ENCODE measurements at regions not wholly inside any gene's neighbourhood (a gene's known extent, or its start where the extent isn't known, plus 50 kb on each side); places are given as distances from the start of the nearest gene placed in this dataset.
"Not testable (repeated sequence)": the region's sequence is repeated elsewhere in the genome, so short reads cannot be mapped to it uniquely, and the experiment has no call there.

DNA sequence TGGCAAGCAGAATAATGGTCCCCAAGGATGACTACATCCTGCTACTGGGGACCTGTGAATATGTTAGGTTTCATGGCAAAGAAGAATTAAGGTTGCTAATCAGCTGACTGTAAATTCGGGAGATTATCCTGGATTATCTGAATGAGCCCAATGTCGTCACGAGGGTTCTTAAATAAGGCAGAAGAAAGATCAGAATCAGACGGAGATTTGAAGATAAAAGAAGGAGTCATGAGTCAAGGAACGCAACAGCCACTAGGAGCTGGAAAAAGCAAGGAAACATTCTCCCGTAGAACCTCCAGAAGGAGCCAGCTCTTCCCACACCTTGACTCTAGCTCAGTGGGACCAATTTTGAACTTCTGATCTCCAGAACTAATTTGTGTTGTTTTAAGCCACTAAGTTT is 82.9 kb upstream of the APBB1IP start:
- no peak for DNase-seq

DNA sequence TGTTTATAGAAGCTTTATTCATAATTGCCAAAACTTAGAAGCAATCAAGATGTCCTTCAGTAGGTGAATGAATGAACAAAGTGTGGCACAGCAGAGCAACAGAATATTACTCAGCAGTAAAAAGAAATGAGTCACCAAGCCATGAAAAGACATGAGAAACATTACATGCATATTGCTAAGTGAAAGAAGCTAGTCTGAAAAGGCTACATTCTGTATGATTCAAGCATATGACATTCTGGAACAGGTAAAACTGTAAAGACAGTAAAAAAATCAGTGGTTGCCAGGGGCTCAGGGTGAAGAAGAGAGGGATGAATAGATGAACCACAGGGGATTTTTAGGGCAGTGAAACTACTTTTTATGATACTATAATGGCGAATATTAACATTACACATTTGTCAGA is 80.9 kb upstream of the APBB1IP start:
- no peak for DNase-seq

DNA sequence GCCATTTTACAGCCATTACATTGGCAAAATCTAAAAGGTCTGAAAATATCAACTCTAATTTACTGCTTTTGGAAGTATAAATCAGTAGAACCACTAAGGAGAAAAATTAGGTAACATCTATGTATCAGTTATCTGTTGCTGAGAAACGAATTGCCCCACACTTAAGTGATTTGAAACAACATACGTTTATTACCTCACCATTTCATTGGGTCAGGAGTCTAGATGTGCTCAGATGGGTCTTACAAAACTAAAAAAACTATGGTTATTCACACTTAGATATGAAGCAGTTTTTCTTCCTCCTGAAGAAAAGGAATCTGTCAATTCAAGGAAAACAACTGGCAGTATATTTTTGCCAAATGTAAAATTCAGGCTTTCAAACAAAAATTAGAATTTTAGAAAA is 80.1 kb upstream of the APBB1IP start:
- no peak for DNase-seq

DNA sequence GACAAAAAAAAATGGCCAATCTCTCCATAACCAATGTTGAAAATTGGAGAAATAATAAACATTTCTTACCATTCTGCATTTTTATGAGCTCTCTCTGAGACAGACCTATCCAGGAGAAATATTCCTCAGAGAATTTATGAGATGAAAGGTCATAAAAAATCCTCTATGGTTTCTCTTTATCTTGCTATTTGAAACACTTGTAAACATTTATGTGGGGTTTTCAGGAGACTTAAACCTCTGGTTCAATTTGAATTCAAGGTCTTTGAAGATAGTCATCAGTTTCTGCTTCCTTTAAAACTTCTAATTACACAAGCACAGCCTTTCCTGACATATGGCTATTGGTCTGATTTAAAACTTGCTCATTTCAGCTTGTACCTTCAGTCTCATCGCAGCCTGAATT is 78.5 kb upstream of the APBB1IP start:
- DNase-seq = no peak

DNA sequence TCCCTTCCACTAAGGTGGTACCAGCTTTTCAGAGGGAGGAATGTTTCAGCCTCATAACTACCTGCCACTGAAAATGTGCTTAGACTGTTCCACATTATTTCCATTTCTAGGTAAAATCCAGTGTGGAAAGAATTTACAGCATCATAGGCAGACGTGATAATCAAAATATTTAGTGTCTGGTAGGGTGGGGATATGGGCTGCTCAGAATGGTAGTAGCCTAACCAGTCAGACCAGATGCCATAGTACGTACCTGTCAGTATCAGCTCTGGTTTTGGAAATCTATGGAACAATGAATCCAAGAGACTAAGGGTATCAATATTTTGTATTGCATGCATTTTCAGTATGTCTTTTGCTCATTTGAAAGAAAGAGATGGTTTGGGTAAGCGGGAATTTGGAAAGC is 76.8 kb upstream of the APBB1IP start:
- no peak for DNase-seq

DNA sequence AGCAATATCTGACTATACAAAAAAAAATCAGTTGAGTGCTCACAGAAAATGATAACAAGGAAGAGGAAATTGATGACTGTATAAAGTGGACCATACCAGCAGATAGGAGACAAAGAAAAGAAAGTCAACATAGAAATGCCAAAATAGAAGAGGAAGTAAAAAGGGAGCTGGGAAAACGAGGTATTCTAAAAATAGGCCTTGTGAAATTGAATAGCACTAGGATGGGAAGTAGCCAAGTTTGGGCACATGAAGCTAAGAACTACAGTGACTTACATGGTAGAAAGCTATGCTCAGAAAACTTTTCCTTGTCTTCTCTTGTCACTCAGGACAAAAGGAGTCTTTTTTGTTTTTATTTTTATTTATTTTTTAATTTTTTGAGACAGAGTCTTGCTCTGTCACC is 76.2 kb upstream of the APBB1IP start:
- no peak for DNase-seq

- no peak for DNase-seq
Observed at GRCh38 chr10:26365681-26366358, 72.3 kb upstream of the APBB1IP start.

- DNase-seq = not testable (repeated sequence)
Observed at GRCh38 chr10:26367035-26367434, 71.1 kb upstream of the APBB1IP start.

DNA sequence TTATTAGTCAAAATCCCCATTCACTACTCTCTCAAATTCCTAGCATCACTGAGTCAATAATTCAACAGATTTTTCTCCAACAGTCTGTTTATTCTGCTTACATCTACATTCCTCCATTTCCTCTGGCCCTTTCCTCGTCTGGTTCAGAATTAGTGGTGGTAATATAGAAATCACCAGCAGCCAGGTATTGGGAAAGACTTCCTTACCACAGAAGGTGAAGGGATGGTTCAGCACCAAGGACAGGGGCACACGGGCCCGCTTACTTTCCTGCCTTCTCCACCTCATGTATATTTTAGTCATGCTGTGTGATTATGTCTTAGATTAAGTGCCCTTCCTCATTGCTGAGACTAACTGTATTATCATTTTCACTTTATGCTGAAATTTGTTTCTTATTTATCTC is 70.4 kb upstream of the APBB1IP start:
- DNase-seq = no peak

DNA sequence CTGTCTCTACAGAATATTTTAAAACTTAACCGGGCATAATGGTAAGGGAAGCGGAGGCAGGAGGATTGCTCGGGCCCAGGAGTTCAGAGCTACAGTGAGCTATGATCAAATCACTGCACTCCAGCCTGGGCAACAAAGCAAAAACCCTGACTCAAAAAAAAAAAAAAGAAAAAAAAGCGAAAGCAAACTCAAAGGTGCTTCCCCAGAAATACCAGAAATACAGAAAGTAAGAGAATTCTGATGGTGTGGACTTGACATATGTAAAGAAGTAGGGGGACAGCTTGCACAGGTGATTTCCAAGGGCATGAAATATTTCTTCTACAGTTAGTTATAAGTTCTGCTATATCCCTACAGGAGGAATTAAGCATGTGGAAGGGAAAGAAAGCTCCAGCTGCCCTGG is 69.7 kb upstream of the APBB1IP start:
- no peak for DNase-seq

DNA sequence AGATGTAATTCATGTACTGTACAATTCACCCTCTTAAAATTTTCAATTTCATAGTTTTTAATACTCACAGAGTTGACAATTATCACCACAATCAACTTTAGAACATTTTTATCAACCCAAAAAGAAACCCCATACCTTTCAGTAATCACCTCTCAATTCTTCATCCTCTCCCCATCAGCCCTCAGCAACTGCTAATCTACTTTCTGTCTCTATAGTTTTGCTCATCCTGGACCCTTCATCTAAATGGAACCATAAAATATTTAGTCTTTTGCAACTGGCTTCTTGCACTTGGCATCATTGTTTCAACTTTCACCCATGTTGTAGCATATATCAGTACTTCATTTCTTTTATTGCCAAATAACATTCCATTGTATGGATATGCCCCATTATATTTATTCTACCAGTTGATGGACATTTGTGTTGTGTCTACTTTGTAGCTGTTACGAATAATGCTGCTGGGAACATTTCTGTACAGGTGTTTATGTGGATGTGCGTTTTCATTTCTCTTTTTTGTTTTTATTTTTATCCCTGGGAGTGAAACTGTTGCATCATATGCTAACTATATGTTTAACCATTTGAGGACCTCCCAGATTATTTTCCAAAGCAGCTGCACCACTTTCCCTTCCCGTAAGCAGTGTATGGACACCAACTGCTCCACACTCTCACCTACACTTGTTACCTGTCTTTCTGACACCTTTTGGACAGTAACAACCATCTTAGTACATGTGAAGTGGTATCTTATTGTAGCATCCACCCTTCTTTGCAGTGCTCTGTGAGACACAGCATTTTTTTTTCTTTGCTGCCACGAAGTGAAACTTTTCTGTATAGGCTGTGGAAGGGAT is 65.4 kb upstream of the APBB1IP start:
- no peak for DNase-seq

GRCh38 chr10:26374426-26374825 is 63.7 kb upstream of the APBB1IP start:
- DNase-seq = peak in 1 of 14 donors; percentile 5

GRCh38 chr10:26377224-26377810 is 60.8 kb upstream of the APBB1IP start:
- DNase-seq = not testable (repeated sequence)

DNA sequence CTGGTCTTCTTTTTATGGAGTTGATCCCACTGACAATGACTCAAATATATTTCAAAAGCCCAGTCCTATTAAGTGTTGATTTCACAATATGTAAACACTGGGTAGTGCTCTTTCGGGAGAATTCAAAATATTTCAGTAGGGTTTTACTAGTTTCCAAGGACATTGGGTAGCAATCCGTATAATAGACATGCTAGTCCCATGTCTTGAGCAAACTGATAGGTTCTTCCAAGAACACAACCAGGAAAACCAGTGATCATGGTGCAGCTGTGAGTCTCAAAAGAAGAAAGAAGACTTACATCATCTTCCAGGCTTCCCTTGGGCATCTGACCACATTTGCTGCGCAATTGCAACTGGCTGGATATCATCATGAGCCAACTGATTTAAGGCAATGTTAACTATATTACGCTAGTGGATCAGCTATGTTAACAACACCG is 59.3 kb upstream of the APBB1IP start:
- no peak for DNase-seq

GRCh38 chr10:26380815-26381214 is 57.3 kb upstream of the APBB1IP start:
- no peak for DNase-seq

DNA sequence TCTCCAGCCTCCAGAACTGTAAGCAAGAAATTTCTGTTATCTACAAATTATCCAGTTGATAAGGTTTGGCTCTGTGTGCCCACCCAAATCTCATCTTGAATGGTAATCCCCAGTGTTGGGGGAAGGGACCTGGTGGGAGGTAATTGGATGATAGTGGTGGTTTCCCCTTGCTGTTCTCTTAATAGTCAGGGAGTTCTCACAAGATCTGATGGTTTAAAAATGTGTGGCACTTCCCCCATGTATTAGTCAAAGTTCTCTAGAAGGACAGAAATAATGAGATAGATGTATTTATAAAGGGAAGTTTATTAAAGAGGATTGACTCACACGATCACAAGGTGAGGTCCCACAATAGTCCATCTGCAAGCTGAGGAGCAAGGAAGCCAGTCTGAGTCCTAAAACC is 56.2 kb upstream of the APBB1IP start:
- no peak for DNase-seq

DNA sequence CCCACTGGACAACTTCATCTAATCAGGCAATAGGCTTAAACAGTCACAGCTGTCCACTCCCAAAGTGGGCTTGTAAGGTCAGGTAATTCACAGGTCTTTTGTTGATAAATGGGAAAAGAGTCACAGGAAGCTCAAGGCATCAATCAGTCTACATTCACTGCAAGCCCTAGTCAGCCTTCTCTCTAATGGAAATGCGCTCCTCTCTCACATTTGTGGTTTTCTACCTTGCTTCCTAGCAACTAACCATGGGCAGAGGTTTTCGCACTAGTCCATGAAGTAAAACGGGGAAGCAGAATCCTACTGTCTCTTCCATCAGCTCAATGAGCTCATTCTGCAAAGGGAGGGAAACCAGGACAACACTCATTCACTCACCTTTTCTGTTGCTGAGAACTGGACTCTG is 53.5 kb upstream of the APBB1IP start:
- no peak for DNase-seq

- no peak for DNase-seq
Observed at GRCh38 chr10:26385443-26385842, 52.7 kb upstream of the APBB1IP start.

GRCh38 chr10:26386781-26387180 is 51.4 kb upstream of the APBB1IP start:
- no peak for DNase-seq

Measured in C1 segment of cervical spinal cord (tissue), 14 donors.